SU-DHL-6 (cell line): ENCODE measurements at regions not wholly inside any gene's neighbourhood (a gene's known extent, or its start where the extent isn't known, plus 50 kb on each side); places are given as distances from the start of the nearest gene placed in this dataset.

Experiments
- CTCF ChIP-seq: fragments of 200-600 bp; sonication (generic); IDR thresholded peaks from one replicate; pipeline ENCODE4 v1.5.1; 2017; ENCODE audit warnings: antibody characterized with exemption, mild to moderate bottlenecking, low read length, moderate library complexity; ENCODE audit not compliant: insufficient read depth, poor library complexity, severe bottlenecking
- EZH2phosphoT487 ChIP-seq: fragments of 200-600 bp; sonication (generic), shearing (Covaris generic); conservative IDR thresholded peaks from 2 replicates; pipeline ENCODE4 v1.6.1; 2018; ENCODE audit warnings: mild to moderate bottlenecking, antibody characterized with exemption, low read length, moderate library complexity, mixed read lengths

GRCh38 chr10:59108886-59109288 lies 67.6 kb upstream of the PHYHIPL start:
- TF ChIP-seq CTCF (no peak), EZH2phosphoT487 (no peak)
